Endothelial cell of umbilical vein (primary cell): ENCODE measurements at regions not wholly inside any gene's neighbourhood (a gene's known extent, or its start where the extent isn't known, plus 50 kb on each side); places are given as distances from the start of the nearest gene placed in this dataset.

Experiments used
- CTCF ChIP-seq, 2 donors: IDR thresholded peaks; 1 replicate in 1 of 2; 2 replicates in 1 of 2; pipeline ENCODE4 v1.5.1; 2011; ENCODE audit warnings: low read length in 2 of 2, mild to moderate bottlenecking in 2 of 2, moderate library complexity in 2 of 2, control low read depth in 1 of 2, inconsistent platforms in 1 of 2, low read depth in 1 of 2; ENCODE audit not compliant: insufficient read depth in 1 of 2; ENCODE audit errors: extremely low read depth in 1 of 2
- EZH2 ChIP-seq: IDR thresholded peaks from 2 replicates; pipeline ENCODE4 v1.6.1; 2012; ENCODE audit warnings: borderline replicate concordance, low read depth, mild to moderate bottlenecking, moderate library complexity, low read length, inconsistent platforms; ENCODE audit not compliant: severe bottlenecking
- JUN ChIP-seq: IDR thresholded peaks from 2 replicates; pipeline ENCODE4 v1.6.1; 2011; ENCODE audit warnings: borderline replicate concordance, low read depth; ENCODE audit not compliant: insufficient read length, insufficient read depth
- POLR2A ChIP-seq: IDR thresholded peaks from 2 replicates; pipeline ENCODE4 v1.6.1; 2012; ENCODE audit warnings: low read depth, mild to moderate bottlenecking, control low read depth, low read length
- POLR2AphosphoS5 ChIP-seq: IDR thresholded peaks from 2 replicates; pipeline ENCODE4 v1.6.1; 2012; ENCODE audit warnings: low read depth, mild to moderate bottlenecking, control low read depth, low read length, moderate library complexity; ENCODE audit not compliant: insufficient read depth

- no peak for TF ChIP-seq CTCF (IDR thresholded peaks at IDR 0.05; ENCODE audit: extremely low read depth in 1 of 2, insufficient read depth in 1 of 2, low read depth in 1 of 2, low read length in 2 of 2)
- TF ChIP-seq POLR2AphosphoS5 = no peak
- TF ChIP-seq EZH2 = no peak
- TF ChIP-seq POLR2A = no peak
- TF ChIP-seq JUN = no peak
Measured at GRCh38 chr18:55753643-55754263, 165.8 kb upstream of the TCF4 start.
